MM.1S (cell line): ENCODE measurements at regions not wholly inside any gene's neighbourhood (a gene's known extent, or its start where the extent isn't known, plus 50 kb on each side); places are given as distances from the start of the nearest gene placed in this dataset.

Experiments used
- DNase-seq: peaks from one replicate; pipeline ENCODE4 v3.0.0-alpha.2; 2015
- H2AFZ ChIP-seq: fragments of 300-600 bp; sonication (generic); 2 replicates; pipeline ENCODE4 v1.6.0; 2016; ENCODE audit warnings: antibody characterized with exemption, low read length
- H3F3A ChIP-seq: fragments of 300-600 bp; sonication (generic); 2 replicates; pipeline ENCODE4 v1.6.1; 2016; ENCODE audit warnings: mild to moderate bottlenecking, antibody characterized with exemption, low read length, moderate library complexity, mixed read lengths; ENCODE audit not compliant: insufficient read depth
- H3K27ac ChIP-seq: fragments of 300-600 bp; sonication (generic); 2 replicates; pipeline ENCODE4 v1.5.1; 2016; ENCODE audit warnings: mild to moderate bottlenecking, low read length
- H3K27me3 ChIP-seq: fragments of 300-600 bp; sonication (generic); replicated peaks from 2 replicates; pipeline ENCODE4 v1.6.0; 2016; ENCODE audit warnings: low read length; ENCODE audit not compliant: insufficient read depth
- H3K36me3 ChIP-seq: fragments of 300-600 bp; sonication (generic); replicated peaks from 2 replicates; pipeline ENCODE4 v1.6.1; 2016; ENCODE audit warnings: mild to moderate bottlenecking, low read length, mixed read lengths; ENCODE audit not compliant: insufficient read depth
- H3K4me1 ChIP-seq: fragments of 300-600 bp; sonication (generic); 2 replicates; pipeline ENCODE4 v1.6.1; 2016; ENCODE audit warnings: low read length, mixed read lengths
- H3K4me2 ChIP-seq: fragments of 300-600 bp; sonication (generic); 2 replicates; pipeline ENCODE4 v1.6.0; 2016; ENCODE audit warnings: low read depth, low read length
- H3K4me3 ChIP-seq: fragments of 300-600 bp; sonication (generic); 2 replicates; pipeline ENCODE4 v1.5.1; 2016; ENCODE audit warnings: low read length, mixed read lengths
- H3K79me2 ChIP-seq: fragments of 300-600 bp; sonication (generic); 2 replicates; pipeline ENCODE4 v1.6.1; 2016; ENCODE audit warnings: mixed run types, low read length, mixed read lengths
- H3K9ac ChIP-seq: fragments of 300-600 bp; sonication (generic); 2 replicates; pipeline ENCODE4 v1.6.1; 2016; ENCODE audit warnings: low read length, mixed read lengths
- H3K9me2 ChIP-seq: fragments of 300-600 bp; sonication (generic); replicated peaks from 2 replicates; pipeline ENCODE4 v1.6.1; 2016; ENCODE audit warnings: mild to moderate bottlenecking, low read length, mixed read lengths; ENCODE audit not compliant: insufficient read depth
- H3K9me3 ChIP-seq: fragments of 300-600 bp; sonication (generic); replicated peaks from 2 replicates; pipeline ENCODE4 v1.6.1; 2016; ENCODE audit warnings: mild to moderate bottlenecking, low read length, mixed read lengths; ENCODE audit not compliant: insufficient read depth
- H4K20me1 ChIP-seq: fragments of 300-600 bp; sonication (generic); 2 replicates; pipeline ENCODE4 v1.6.1; 2016; ENCODE audit warnings: mild to moderate bottlenecking, low read length, moderate library complexity, mixed read lengths; ENCODE audit not compliant: insufficient read depth
- CTCF ChIP-seq: fragments of 300-600 bp; sonication (generic); IDR thresholded peaks from 2 replicates; pipeline ENCODE4 v1.5.1; 2016; ENCODE audit warnings: antibody characterized with exemption, low read length, mixed read lengths
- EZH2 ChIP-seq: fragments of 300-600 bp; sonication (generic); optimal IDR thresholded peaks from 2 replicates; pipeline ENCODE3; 2017; ENCODE audit warnings: low read depth, mild to moderate bottlenecking, antibody characterized with exemption, low read length, mixed read lengths
- EZH2phosphoT487 ChIP-seq: fragments of 300-600 bp; sonication (generic); IDR thresholded peaks from 2 replicates; pipeline ENCODE4 v1.6.1; 2018; ENCODE audit warnings: antibody characterized with exemption, low read length

GRCh38 chr22:44399906-44400762 is 87.4 kb upstream of the SHISAL1 start:
- H3F3A ChIP-seq: no peaks in the 10 kb centered on the region
- no peaks in the 10 kb centered on the region for H4K20me1 ChIP-seq
- peaks cover 90% of the 10 kb centered on the region for H3K27me3 ChIP-seq
- H3K4me1 ChIP-seq: no peaks in the 10 kb centered on the region
- no peaks in the 10 kb centered on the region for H3K79me2 ChIP-seq
- no peak overlapping the region for H3K4me3 ChIP-seq
- H3K36me3 ChIP-seq: no peaks in the 10 kb centered on the region
- H3K4me2 ChIP-seq: no peak overlapping the region
- H3K9ac ChIP-seq: no peak overlapping the region
- no peak for DNase-seq
- TF ChIP-seq EZH2phosphoT487: no peak
- no peak for TF ChIP-seq EZH2
- TF ChIP-seq CTCF: no peak
- H3K27ac ChIP-seq: no peak overlapping the region
- H2AFZ ChIP-seq: no peak overlapping the region
- H3K9me3 ChIP-seq: no peaks in the 10 kb centered on the region
- no peaks in the 10 kb centered on the region for H3K9me2 ChIP-seq

- Histone ChIP-seq H3K4me3 (no peak overlapping the region), H3K4me2 (no peak overlapping the region), H3K79me2 (no peaks in the 10 kb centered on the region), H3K4me1 (no peaks in the 10 kb centered on the region), H4K20me1 (no peaks in the 10 kb centered on the region), H3K27ac (no peak overlapping the region), H3K9me3 (no peaks in the 10 kb centered on the region), H3K9ac (no peak overlapping the region), H3F3A (no peaks in the 10 kb centered on the region), H2AFZ (no peak overlapping the region), H3K27me3 (peaks cover 90% of the 10 kb centered on the region), H3K9me2 (no peaks in the 10 kb centered on the region), H3K36me3 (no peaks in the 10 kb centered on the region)
- no peak for DNase-seq
- no peak for TF ChIP-seq EZH2
- no peak for TF ChIP-seq EZH2phosphoT487
- no peak for TF ChIP-seq CTCF
Measured at GRCh38 chr22:44398856-44399837, 86.4 kb upstream of the SHISAL1 start.

- no peak for DNase-seq
- no peaks in the 10 kb centered on the region for H3K9me2 ChIP-seq
- no peaks in the 10 kb centered on the region for H3K79me2 ChIP-seq
- H3K36me3 ChIP-seq: no peaks in the 10 kb centered on the region
- peaks cover 92% of the 10 kb centered on the region for H3K27me3 ChIP-seq
- no peaks in the 10 kb centered on the region for H3K9me3 ChIP-seq
- H2AFZ ChIP-seq: no peak overlapping the region
- no peak for TF ChIP-seq CTCF
- no peak for TF ChIP-seq EZH2phosphoT487
- TF ChIP-seq EZH2: no peak
- no peak overlapping the region for H3K27ac ChIP-seq
- no peak overlapping the region for H3K9ac ChIP-seq
- H3F3A ChIP-seq: no peaks in the 10 kb centered on the region
- no peaks in the 10 kb centered on the region for H3K4me1 ChIP-seq
- H3K4me3 ChIP-seq: no peak overlapping the region
- H3K4me2 ChIP-seq: no peak overlapping the region
- no peaks in the 10 kb centered on the region for H4K20me1 ChIP-seq
Measured at GRCh38 chr22:44396727-44397722, 84.3 kb upstream of the SHISAL1 start.
